ENCODE measurements at regions not wholly inside any gene's neighbourhood (a gene's known extent, or its start where the extent isn't known, plus 50 kb on each side); places are given as distances from the start of the nearest gene placed in this dataset.

DNA sequence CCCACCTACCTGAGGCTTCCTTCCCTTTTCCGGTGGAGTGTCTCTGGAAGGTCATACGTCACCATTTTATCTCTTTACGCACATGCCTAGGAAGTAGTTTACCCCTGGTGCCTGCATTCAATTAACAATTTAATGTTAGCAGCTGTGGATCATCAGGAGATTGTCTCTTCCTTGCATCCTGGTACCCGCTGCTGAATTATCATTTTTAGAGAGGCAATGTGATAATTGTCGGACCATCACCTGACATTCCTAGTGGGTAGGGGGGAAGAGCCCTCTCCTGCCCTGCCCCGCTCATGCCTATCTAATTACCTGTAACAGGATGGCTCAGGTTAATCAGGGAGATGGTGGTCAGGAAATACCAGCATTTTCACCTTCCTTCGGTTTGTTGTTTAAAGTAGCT is 863.6 kb downstream of the RPA4 start:
- DNase-seq: no peak
- H3K4me3 ChIP-seq: no peak overlapping the region
- H3K9me3 ChIP-seq: no peaks in the 10 kb centered on the region
- H3K36me3 ChIP-seq: no peaks in the 10 kb centered on the region
- H3K27me3 ChIP-seq: no peaks in the 10 kb centered on the region

- Histone ChIP-seq H3K36me3 (no peaks in the 10 kb centered on the region), H3K9me3 (no peaks in the 10 kb centered on the region), H3K27me3 (no peaks in the 10 kb centered on the region), H3K4me3 (no peak overlapping the region)
- no peak for DNase-seq
These were observed 867.3 kb downstream of the RPA4 start for GRCh38 chrX:97751016-97751415.

DNA sequence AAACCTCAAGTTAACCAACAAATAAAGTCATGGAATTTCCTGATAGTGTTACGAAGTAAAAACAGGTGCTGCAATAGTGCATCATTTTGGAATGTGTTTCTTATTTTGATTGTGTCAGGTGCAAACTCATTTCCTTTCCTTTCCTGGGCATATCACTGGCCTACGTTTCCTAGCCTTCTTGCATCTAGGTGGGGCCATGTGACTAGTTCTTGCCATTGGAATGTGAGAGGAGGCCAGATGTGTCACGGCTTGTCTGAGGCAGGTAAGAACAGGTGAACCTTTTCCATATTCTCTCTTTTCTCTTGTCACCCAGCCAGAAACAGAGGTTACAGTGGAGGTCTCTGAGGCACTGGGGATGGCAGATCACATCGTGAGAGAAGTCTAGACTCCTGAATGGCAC is 868.0 kb downstream of the RPA4 start:
- Histone ChIP-seq H3K4me3 (no peak overlapping the region), H3K9me3 (no peaks in the 10 kb centered on the region), H3K36me3 (no peaks in the 10 kb centered on the region), H3K27me3 (no peaks in the 10 kb centered on the region)
- DNase-seq: no peak

DNA sequence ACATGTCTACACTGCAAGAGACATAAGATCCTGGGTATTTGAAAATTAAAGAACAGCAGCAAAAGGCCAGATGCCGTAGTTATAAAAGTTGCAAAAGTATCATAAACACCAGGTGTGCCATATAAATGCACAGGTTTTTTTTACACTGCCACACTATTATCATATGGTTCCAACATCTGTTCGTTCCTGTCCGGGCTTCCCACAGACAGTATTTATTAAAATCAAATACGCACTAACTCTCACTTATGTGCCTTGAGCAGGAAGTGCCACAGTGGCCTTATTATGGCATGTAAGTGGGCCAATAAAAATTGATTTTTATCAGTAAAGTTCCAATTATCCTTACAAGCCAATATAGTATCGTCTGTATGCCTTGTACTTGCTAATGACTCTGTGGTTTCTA is 873.2 kb downstream of the RPA4 start:
- DNase-seq: no peak
- H3K27me3 ChIP-seq: no peaks in the 10 kb centered on the region
- no peaks in the 10 kb centered on the region for H3K9me3 ChIP-seq
- H3K36me3 ChIP-seq: no peaks in the 10 kb centered on the region
- no peak overlapping the region for H3K4me3 ChIP-seq

GRCh38 chrX:97763391-97763790 is 879.7 kb downstream of the RPA4 start:
- H3K27me3 ChIP-seq: no peaks in the 10 kb centered on the region
- H3K36me3 ChIP-seq: no peaks in the 10 kb centered on the region
- DNase-seq: no peak
- H3K4me3 ChIP-seq: no peak overlapping the region
- no peaks in the 10 kb centered on the region for H3K9me3 ChIP-seq

GRCh38 chrX:97763981-97764380 is 880.3 kb downstream of the RPA4 start:
- H3K9me3 ChIP-seq: no peaks in the 10 kb centered on the region
- DNase-seq: no peak
- no peaks in the 10 kb centered on the region for H3K36me3 ChIP-seq
- no peaks in the 10 kb centered on the region for H3K27me3 ChIP-seq
- no peak overlapping the region for H3K4me3 ChIP-seq

GRCh38 chrX:97766501-97767095 is 882.9 kb downstream of the RPA4 start:
- Histone ChIP-seq H3K9me3 (no peaks in the 10 kb centered on the region), H3K36me3 (no peaks in the 10 kb centered on the region), H3K4me3 (no peak overlapping the region), H3K27me3 (no peaks in the 10 kb centered on the region)
- DNase-seq: no peak

DNA sequence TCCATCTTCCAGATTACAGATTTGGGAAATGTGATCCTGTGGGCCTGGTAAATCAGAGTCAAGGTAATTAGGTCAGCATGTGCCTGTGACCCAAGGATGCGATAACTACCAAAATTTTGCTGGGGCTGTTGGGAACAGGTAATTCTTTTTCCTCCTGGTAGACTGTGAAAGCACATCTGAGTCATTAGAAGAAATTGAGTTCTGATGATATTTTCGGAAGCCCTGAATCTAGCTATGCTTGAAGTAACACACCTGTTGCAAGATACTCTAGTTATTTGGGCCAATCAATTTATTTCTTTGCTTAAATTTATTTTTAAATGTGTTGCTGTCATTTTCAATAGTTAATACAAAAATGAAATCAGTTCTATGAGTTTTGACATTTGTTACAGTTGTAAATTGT is 903.6 kb downstream of the RPA4 start:
- Histone ChIP-seq H3K9me3 (no peaks in the 10 kb centered on the region), H3K27me3 (no peaks in the 10 kb centered on the region), H3K4me3 (no peak overlapping the region), H3K36me3 (no peaks in the 10 kb centered on the region)
- no peak for DNase-seq

- DNase-seq: no peak
- Histone ChIP-seq H3K36me3 (no peaks in the 10 kb centered on the region), H3K9me3 (no peaks in the 10 kb centered on the region), H3K27me3 (no peaks in the 10 kb centered on the region), H3K4me3 (no peak overlapping the region)
These were observed 904.1 kb downstream of the RPA4 start for GRCh38 chrX:97787849-97788248.

GRCh38 chrX:97790850-97791249 is 907.1 kb downstream of the RPA4 start:
- no peaks in the 10 kb centered on the region for H3K36me3 ChIP-seq
- no peak for DNase-seq
- H3K27me3 ChIP-seq: no peaks in the 10 kb centered on the region
- no peak overlapping the region for H3K4me3 ChIP-seq
- no peaks in the 10 kb centered on the region for H3K9me3 ChIP-seq

- no peak for DNase-seq
- no peaks in the 10 kb centered on the region for H3K36me3 ChIP-seq
These were observed 913.4 kb downstream of the RPA4 start for GRCh38 chrX:97797076-97797475.

GRCh38 chrX:97806238-97806637 is 922.5 kb downstream of the RPA4 start:
- peak; percentile 36 for DNase-seq
- no peak overlapping the region for H3K4me3 ChIP-seq
- H3K9me3 ChIP-seq: no peaks in the 10 kb centered on the region
- H3K36me3 ChIP-seq: no peaks in the 10 kb centered on the region
- no peaks in the 10 kb centered on the region for H3K27me3 ChIP-seq

More at GRCh38 chrX:97797076-97797475, 913.4 kb downstream of the RPA4 start:
- H3K9me3 ChIP-seq: no peaks in the 10 kb centered on the region
- no peak overlapping the region for H3K4me3 ChIP-seq
- H3K27me3 ChIP-seq: no peaks in the 10 kb centered on the region

- Histone ChIP-seq H3K36me3 (no peaks in the 10 kb centered on the region), H3K4me3 (no peak overlapping the region)
- DNase-seq: no peak
These were observed 923.2 kb downstream of the RPA4 start for GRCh38 chrX:97806946-97807345.

DNA sequence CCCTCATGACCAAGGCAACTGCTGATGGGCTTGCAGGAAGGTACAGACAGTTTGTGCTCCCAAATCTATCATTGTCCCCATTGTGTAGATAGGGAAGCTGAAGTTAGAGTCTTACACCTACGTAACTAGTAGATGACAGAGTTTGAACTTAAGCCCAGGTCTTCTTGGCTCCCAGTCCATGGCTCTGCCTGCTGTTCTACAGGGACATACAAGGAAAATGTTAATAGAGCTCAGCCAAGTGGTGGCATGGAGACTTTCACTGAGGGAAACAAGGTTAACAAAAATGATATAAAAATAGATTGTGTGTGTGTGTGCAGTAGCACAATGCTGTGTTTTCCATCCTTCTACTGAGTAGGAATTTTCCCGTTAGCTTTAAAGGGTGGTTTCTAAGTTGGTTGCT is 936.5 kb downstream of the RPA4 start:
- no peak for DNase-seq
- Histone ChIP-seq H3K36me3 (no peaks in the 10 kb centered on the region), H3K4me3 (no peak overlapping the region), H3K27me3 (no peaks in the 10 kb centered on the region), H3K9me3 (no peaks in the 10 kb centered on the region)

More at GRCh38 chrX:97806946-97807345, 923.2 kb downstream of the RPA4 start:
- Histone ChIP-seq H3K9me3 (no peaks in the 10 kb centered on the region), H3K27me3 (no peaks in the 10 kb centered on the region)

DNA sequence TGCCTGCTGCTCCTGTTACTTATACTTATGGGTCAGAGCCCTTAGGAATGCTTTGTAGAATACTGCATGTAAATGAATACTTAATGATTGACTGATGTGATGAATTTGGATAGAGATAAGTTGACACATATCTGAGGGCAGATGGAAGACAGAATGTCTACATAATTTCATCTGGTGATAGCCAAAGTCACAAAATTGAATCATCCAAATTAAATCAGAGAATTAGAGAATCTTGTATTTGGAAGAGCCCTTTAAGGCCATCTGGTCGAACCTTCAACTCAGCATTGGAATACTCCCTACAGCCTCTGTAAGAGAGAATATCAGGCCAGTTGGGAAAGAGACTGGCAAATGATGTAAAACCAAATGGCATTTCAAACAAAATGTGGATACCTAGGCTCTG is 944.8 kb downstream of the RPA4 start:
- Histone ChIP-seq H3K4me3 (no peak overlapping the region), H3K27me3 (no peaks in the 10 kb centered on the region), H3K36me3 (no peaks in the 10 kb centered on the region), H3K9me3 (no peaks in the 10 kb centered on the region)
- no peak for DNase-seq

- DNase-seq: no peak
- no peaks in the 10 kb centered on the region for H3K9me3 ChIP-seq
- no peaks in the 10 kb centered on the region for H3K27me3 ChIP-seq
- H3K36me3 ChIP-seq: no peaks in the 10 kb centered on the region
- H3K4me3 ChIP-seq: no peak overlapping the region
These were observed 952.3 kb downstream of the RPA4 start for GRCh38 chrX:97835969-97836368.

DNA sequence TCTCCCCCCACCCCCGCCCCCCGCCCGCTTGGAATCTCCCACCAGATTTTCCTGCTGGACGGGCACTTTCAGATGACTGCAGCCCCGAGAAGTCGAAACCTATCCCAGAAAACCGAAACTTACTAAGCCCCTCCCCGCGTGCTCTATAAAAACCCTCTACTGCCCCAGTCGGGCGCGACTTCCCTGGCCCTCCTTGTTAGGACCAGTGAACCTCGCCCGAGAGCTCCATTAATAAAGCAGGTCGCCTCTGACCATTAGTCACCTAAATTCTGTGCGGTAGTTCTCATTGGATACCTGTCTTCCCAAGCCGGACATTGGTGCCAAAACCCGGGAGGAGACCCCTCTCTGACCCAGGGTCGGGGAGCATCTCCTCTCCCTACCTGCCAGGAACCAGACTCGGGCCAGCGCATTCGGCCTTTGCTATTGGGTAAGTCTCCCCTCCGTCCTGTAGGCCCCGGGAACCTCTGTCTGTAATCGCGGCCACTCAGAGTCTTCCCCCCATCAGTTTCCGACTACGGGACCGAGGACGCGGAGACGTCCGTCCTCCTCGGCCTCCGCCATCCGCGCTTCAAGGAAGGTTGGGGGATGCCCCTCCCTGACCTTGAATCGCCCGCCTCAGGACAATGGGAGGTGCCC is 958.0 kb downstream of the RPA4 start:
- no peak for DNase-seq
- no peaks in the 10 kb centered on the region for H3K9me3 ChIP-seq

GRCh38 chrX:97842468-97843199 is 958.9 kb downstream of the RPA4 start:
- no peaks in the 10 kb centered on the region for H3K27me3 ChIP-seq
- H3K9me3 ChIP-seq: no peaks in the 10 kb centered on the region
- H3K36me3 ChIP-seq: no peaks in the 10 kb centered on the region
- no peak for DNase-seq
- no peak overlapping the region for H3K4me3 ChIP-seq

More for the DNA sequence above, 958.0 kb downstream of the RPA4 start:
- Histone ChIP-seq H3K27me3 (no peaks in the 10 kb centered on the region), H3K36me3 (no peaks in the 10 kb centered on the region), H3K4me3 (no peak overlapping the region)
